HL-60 (cell line): ENCODE measurements at regions not wholly inside any gene's neighbourhood (a gene's known extent, or its start where the extent isn't known, plus 50 kb on each side); places are given as distances from the start of the nearest gene placed in this dataset.

ENCODE experiments used
- DNase-seq, 2 experiments: peaks; one replicate each; pipeline ENCODE4 v3.0.0-alpha.2; 2010 to 2020; ENCODE audit warnings: low read depth in 1 of 2, low spot score in 1 of 2
- H3K27ac ChIP-seq: fragments of 250-450 bp; sonication (Bioruptor Pico); replicated peaks from 2 replicates; pipeline ENCODE4 v1.5.1; 2020; ENCODE audit warnings: mild to moderate bottlenecking, moderate library complexity
- H3K27me3 ChIP-seq: fragments of 250-450 bp; sonication (Bioruptor Pico); 2 replicates; pipeline ENCODE4 v1.5.1; 2021; ENCODE audit warnings: mild to moderate bottlenecking, moderate library complexity; ENCODE audit not compliant: insufficient read depth, poor library complexity, severe bottlenecking
- H3K4me3 ChIP-seq: replicated peaks from 2 replicates; pipeline ENCODE4 v1.5.1; 2011; ENCODE audit warnings: mild to moderate bottlenecking, control low read depth, low read length; ENCODE audit not compliant: insufficient read depth
- CTCF ChIP-seq: IDR thresholded peaks from one replicate; pipeline ENCODE4 v1.5.1; 2011; ENCODE audit warnings: low read length, control low read depth, inconsistent platforms; ENCODE audit not compliant: insufficient read depth
- GABPA ChIP-seq: IDR thresholded peaks from 2 replicates; pipeline ENCODE4 v1.6.1; 2012; ENCODE audit warnings: low read depth
- POLR2AphosphoS5 ChIP-seq: IDR thresholded peaks from 2 replicates; pipeline ENCODE4 v1.6.1; 2012; ENCODE audit warnings: low read depth
- REST ChIP-seq: IDR thresholded peaks from 2 replicates; pipeline ENCODE4 v1.6.1; 2012; ENCODE audit warnings: low read depth; ENCODE audit not compliant: insufficient replicate concordance
- SPI1 ChIP-seq: IDR thresholded peaks from 2 replicates; pipeline ENCODE4 v1.6.1; 2012; ENCODE audit warnings: low read depth, mild to moderate bottlenecking, borderline replicate concordance

DNA sequence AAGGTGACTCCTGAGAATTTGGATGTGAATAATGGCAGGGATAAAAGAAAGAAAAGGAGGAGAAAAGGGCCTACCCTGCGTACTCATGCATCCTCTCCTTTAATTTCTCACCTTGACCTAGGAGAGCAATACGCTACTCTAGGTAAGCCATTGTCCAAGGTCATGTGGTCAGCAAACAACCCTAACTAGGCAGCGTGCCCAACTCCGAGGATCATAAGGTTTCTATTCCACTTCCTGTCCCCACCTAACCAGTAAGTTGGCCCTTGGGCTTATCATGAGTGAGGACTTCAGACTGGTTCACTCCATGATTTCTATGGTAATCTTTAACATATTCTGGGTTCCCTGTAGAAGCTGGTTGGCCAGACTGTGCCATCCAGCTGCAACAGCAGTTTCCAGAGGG is 315.1 kb upstream of the CCL2 start:
- no peak for TF ChIP-seq SPI1

GRCh38 chr17:33940769-33941370 is 314.2 kb upstream of the CCL2 start:
- no peak for TF ChIP-seq POLR2AphosphoS5
- no peak for TF ChIP-seq GABPA
- no peak for TF ChIP-seq REST
- no peak for TF ChIP-seq SPI1
- TF ChIP-seq CTCF, result no peak
- Histone ChIP-seq H3K27ac (no peak overlapping the region), H3K4me3 (no peak overlapping the region), H3K27me3 (no peaks in the 10 kb centered on the region)
- no peak for DNase-seq

More for the DNA sequence above, 315.1 kb upstream of the CCL2 start:
- Histone ChIP-seq H3K27ac (no peak overlapping the region), H3K27me3 (no peaks in the 10 kb centered on the region), H3K4me3 (no peak overlapping the region)
- no peak for DNase-seq

GRCh38 chr17:33941744-33942143 is 313.3 kb upstream of the CCL2 start:
- TF ChIP-seq CTCF (no peak), GABPA (no peak), SPI1 (no peak), POLR2AphosphoS5 (no peak)
- no peak for DNase-seq
- Histone ChIP-seq H3K27ac (no peak overlapping the region), H3K4me3 (no peak overlapping the region), H3K27me3 (no peaks in the 10 kb centered on the region)

DNA sequence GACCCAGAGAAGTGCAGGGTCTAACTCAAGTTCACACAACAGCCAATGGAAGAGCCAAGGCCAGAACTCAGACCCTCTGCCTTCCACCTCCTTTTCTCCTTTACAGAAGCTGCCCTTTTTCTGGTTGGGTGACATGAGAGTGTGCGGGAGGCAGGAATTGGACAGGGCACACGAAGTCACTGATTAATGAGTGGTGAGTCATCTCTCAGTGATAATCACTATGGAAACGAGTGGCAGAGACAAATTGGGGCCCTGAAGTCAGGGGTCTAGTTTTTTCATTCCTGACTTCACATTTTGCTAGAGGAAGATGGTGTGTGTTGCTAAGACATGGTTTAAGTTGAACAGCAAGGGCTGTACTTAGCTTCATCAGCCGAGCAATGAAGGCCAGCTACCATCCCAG is 312.7 kb upstream of the CCL2 start:
- TF ChIP-seq SPI1 (no peak), POLR2AphosphoS5 (no peak), REST (no peak), GABPA (no peak), CTCF (no peak)
- Histone ChIP-seq H3K27me3 (no peaks in the 10 kb centered on the region), H3K4me3 (no peak overlapping the region), H3K27ac (no peak overlapping the region)
- no peak for DNase-seq
